ENCODE measurements at regions not wholly inside any gene's neighbourhood (a gene's known extent, or its start where the extent isn't known, plus 50 kb on each side); places are given as distances from the start of the nearest gene placed in this dataset.

DNA sequence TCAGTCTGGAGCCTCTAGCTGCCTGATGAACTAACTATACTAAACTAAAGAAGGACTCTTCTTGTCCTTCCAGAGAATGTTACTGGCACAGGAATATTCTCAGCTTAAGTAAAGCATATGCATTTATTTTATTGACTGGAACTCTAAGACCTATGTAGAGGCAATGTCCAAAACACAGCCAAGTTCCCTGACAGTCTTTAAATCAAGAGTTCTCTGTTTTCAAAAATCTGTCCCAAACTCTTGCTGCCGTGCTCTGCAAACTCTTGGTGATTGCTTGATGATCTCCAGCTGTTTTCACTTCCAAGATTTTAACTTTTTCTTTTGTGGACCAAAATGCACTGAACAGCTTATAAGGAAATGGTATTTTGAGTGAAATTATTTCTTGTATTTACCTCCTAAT is 67.5 kb upstream of the DAAM1 start:
- TF ChIP-seq, protein P1, sequence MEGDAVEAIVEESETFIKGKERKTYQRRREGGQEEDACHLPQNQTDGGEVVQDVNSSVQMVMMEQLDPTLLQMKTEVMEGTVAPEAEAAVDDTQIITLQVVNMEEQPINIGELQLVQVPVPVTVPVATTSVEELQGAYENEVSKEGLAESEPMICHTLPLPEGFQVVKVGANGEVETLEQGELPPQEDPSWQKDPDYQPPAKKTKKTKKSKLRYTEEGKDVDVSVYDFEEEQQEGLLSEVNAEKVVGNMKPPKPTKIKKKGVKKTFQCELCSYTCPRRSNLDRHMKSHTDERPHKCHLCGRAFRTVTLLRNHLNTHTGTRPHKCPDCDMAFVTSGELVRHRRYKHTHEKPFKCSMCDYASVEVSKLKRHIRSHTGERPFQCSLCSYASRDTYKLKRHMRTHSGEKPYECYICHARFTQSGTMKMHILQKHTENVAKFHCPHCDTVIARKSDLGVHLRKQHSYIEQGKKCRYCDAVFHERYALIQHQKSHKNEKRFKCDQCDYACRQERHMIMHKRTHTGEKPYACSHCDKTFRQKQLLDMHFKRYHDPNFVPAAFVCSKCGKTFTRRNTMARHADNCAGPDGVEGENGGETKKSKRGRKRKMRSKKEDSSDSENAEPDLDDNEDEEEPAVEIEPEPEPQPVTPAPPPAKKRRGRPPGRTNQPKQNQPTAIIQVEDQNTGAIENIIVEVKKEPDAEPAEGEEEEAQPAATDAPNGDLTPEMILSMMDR (IDR thresholded peaks at IDR 0.05) = no peak
- TF ChIP-seq POLR2A (IDR thresholded peaks at IDR 0.05) = no peak

All from adrenal gland (tissue), 5 donors.